ENCODE measurements at regions not wholly inside any gene's neighbourhood (a gene's known extent, or its start where the extent isn't known, plus 50 kb on each side); places are given as distances from the start of the nearest gene placed in this dataset.
"Not testable (repeated sequence)": the region's sequence is repeated elsewhere in the genome, so short reads cannot be mapped to it uniquely, and the experiment has no call there.

DNA sequence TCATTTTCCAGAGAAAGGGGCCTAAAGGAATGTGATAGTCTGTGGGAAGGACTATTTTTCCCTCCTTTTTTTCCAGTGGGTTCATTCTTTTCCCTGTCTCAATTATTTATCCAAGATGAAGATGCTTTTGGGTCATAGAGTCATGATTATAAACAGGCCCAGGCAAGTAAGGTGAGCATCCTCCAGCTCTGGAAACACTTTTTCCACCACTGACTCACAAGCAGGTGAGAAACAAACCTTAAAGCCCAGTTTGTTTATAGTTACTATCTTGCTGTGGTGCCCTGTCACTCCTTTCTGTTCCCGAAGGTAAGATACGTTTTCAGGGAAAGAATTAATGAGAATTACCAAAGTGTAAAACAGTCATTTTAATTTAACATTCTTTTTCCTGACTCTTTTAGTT is 107.7 kb upstream of the IFNG-AS1 start:
- H3K4me1 ChIP-seq (ENCODE audit: control insufficient read depth, insufficient read depth, low read length): peaks cover 12% of the 10 kb centered on the region; the same call in 1 of the 2 replicates
- H3K36me3 ChIP-seq (ENCODE audit: control insufficient read depth, insufficient read depth, low read length): no peaks in the 10 kb centered on the region
- no peak overlapping the region for H3K27ac ChIP-seq (ENCODE audit: low read depth, low read length)
- no peak overlapping the region for H3K9ac ChIP-seq (ENCODE audit: low read length)
- H3K9me3 ChIP-seq (ENCODE audit: control insufficient read depth, insufficient read depth, low read depth, low read length): no peaks in the 10 kb centered on the region
- no peaks in the 10 kb centered on the region for H3K27me3 ChIP-seq (ENCODE audit: control insufficient read depth, insufficient read depth, low read length)
- no peak overlapping the region for H3K4me3 ChIP-seq (ENCODE audit: low read depth, low read length)

- H3K9me3 ChIP-seq (ENCODE audit: control insufficient read depth, insufficient read depth, low read depth, low read length): no peaks in the 10 kb centered on the region
- no peaks in the 10 kb centered on the region for H3K36me3 ChIP-seq (ENCODE audit: control insufficient read depth, insufficient read depth, low read length)
- H3K27ac ChIP-seq (ENCODE audit: low read depth, low read length): no peak overlapping the region
- H3K4me1 ChIP-seq (ENCODE audit: control insufficient read depth, insufficient read depth, low read length): peaks cover 9% of the 10 kb centered on the region; the same call in 1 of the 2 replicates
- no peak overlapping the region for H3K9ac ChIP-seq (ENCODE audit: low read length)
- no peaks in the 10 kb centered on the region for H3K27me3 ChIP-seq (ENCODE audit: control insufficient read depth, insufficient read depth, low read length)
- H3K4me3 ChIP-seq (ENCODE audit: low read depth, low read length): no peak overlapping the region
Observed at GRCh38 chr12:67884596-67884995, 104.7 kb upstream of the IFNG-AS1 start.

DNA sequence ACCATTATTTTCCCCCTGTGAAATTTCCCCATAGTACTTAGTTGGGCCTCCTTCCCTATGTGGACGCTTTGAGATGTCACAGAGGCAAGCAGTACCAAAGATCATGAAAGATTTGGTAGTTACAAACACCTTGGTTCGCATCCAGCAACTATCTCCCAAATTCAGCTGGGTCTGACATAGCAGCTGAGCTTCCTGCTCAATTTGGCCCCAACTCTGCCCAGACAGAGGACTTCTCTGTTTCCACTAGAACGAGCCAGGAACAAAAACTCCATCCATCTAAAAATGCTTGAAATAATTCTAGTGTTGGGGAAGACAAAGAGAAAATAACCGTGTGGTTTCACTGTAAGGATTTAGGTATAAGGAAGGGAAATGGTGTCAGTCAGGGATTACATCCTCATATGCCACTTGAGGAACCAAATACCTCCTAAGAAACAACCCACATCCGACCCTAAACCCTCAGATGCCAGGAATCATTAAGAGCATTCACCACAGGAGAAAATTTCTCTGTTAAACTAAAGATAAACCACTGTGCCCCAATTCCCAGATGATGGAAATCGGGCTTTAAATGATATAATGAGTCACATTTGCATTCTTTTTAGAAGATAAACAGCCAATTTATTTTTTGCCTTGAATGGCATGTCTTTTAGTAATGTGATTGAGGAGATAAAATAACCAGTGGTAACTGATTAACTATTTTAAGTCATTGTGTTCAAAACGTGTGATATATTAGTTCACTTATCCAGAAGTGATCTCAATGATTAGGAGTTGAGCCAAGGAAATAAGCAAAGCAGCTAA is 103.7 kb upstream of the IFNG-AS1 start:
- H3K36me3 ChIP-seq (ENCODE audit: control insufficient read depth, insufficient read depth, low read length): no peaks in the 10 kb centered on the region
- H3K27ac ChIP-seq (ENCODE audit: low read depth, low read length): no peak overlapping the region
- H3K9me3 ChIP-seq (ENCODE audit: control insufficient read depth, insufficient read depth, low read depth, low read length): no peaks in the 10 kb centered on the region
- H3K4me1 ChIP-seq (ENCODE audit: control insufficient read depth, insufficient read depth, low read length): peaks cover 10% of the 10 kb centered on the region
- H3K4me3 ChIP-seq (ENCODE audit: low read depth, low read length): no peak overlapping the region
- H3K27me3 ChIP-seq (ENCODE audit: control insufficient read depth, insufficient read depth, low read length): no peaks in the 10 kb centered on the region
- no peak overlapping the region for H3K9ac ChIP-seq (ENCODE audit: low read length)

DNA sequence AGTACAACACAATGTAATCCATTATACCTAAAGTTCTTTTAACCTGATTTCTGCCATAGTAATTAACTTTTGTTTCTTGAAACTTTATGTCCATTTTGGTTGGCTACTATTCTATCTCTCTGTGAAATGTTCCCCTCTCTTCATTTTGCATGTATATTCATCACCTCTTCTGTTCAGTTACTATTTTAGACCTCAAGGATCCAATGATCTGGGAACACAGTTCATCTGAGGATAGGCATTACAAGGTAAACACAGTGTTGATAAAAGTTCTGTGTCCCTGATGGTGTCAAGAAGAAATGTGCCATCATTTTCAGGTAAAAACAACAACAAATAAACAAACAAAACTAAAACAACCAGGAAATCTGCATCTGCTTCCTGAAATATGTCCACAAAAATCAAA is 102.2 kb upstream of the IFNG-AS1 start:
- H3K27me3 ChIP-seq (ENCODE audit: control insufficient read depth, insufficient read depth, low read length): no peaks in the 10 kb centered on the region
- peaks cover 14% of the 10 kb centered on the region for H3K4me1 ChIP-seq (ENCODE audit: control insufficient read depth, insufficient read depth, low read length)
- no peak overlapping the region for H3K4me3 ChIP-seq (ENCODE audit: low read depth, low read length)
- H3K9me3 ChIP-seq (ENCODE audit: control insufficient read depth, insufficient read depth, low read depth, low read length): no peaks in the 10 kb centered on the region
- no peak overlapping the region for H3K27ac ChIP-seq (ENCODE audit: low read depth, low read length)
- H3K36me3 ChIP-seq (ENCODE audit: control insufficient read depth, insufficient read depth, low read length): no peaks in the 10 kb centered on the region
- H3K9ac ChIP-seq (ENCODE audit: low read length): no peak overlapping the region

GRCh38 chr12:67889931-67890330 is 99.3 kb upstream of the IFNG-AS1 start:
- Histone ChIP-seq H3K4me3 (ENCODE audit: low read depth, low read length) (no peak overlapping the region), H3K27ac (ENCODE audit: low read depth, low read length) (no peak overlapping the region), H3K36me3 (ENCODE audit: control insufficient read depth, insufficient read depth, low read length) (no peaks in the 10 kb centered on the region), H3K4me1 (ENCODE audit: control insufficient read depth, insufficient read depth, low read length) (peaks cover 5% of the 10 kb centered on the region; the same call in 1 of the 2 replicates), H3K27me3 (ENCODE audit: control insufficient read depth, insufficient read depth, low read length) (no peaks in the 10 kb centered on the region), H3K9me3 (ENCODE audit: control insufficient read depth, insufficient read depth, low read depth, low read length) (no peaks in the 10 kb centered on the region), H3K9ac (ENCODE audit: low read length) (no peak overlapping the region)

GRCh38 chr12:67890726-67891258 is 98.5 kb upstream of the IFNG-AS1 start:
- Histone ChIP-seq H3K4me3 (ENCODE audit: low read depth, low read length) (no peak overlapping the region), H3K27ac (ENCODE audit: low read depth, low read length) (no peak overlapping the region), H3K9me3 (ENCODE audit: control insufficient read depth, insufficient read depth, low read depth, low read length) (no peaks in the 10 kb centered on the region), H3K4me1 (ENCODE audit: control insufficient read depth, insufficient read depth, low read length) (peaks cover 5% of the 10 kb centered on the region; the same call in 1 of the 2 replicates), H3K36me3 (ENCODE audit: control insufficient read depth, insufficient read depth, low read length) (no peaks in the 10 kb centered on the region), H3K27me3 (ENCODE audit: control insufficient read depth, insufficient read depth, low read length) (no peaks in the 10 kb centered on the region), H3K9ac (ENCODE audit: low read length) (no peak overlapping the region)

DNA sequence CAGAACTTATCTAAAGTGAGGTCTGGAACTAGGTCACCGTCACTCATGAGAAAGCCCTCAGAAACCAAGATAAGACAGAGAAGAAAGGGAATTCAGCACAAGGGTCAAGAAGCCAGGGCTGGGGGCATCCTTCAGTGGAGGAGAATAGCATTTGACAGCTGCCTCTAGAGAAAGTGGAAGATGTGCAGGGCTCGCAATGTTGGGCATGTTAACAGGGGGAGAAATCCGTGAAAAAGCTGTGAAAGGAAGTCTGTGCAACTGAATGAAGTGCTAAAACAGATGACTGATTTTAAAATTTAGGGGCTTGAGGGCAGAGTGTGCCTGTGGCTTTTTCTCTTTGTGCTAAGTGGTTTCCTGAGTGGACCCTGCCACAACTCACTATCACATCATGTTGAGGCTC is 97.7 kb upstream of the IFNG-AS1 start:
- Histone ChIP-seq H3K4me1 (ENCODE audit: control insufficient read depth, insufficient read depth, low read length) (peaks cover 5% of the 10 kb centered on the region; the same call in 1 of the 2 replicates), H3K9ac (ENCODE audit: low read length) (no peak overlapping the region), H3K36me3 (ENCODE audit: control insufficient read depth, insufficient read depth, low read length) (no peaks in the 10 kb centered on the region), H3K27ac (ENCODE audit: low read depth, low read length) (no peak overlapping the region), H3K9me3 (ENCODE audit: control insufficient read depth, insufficient read depth, low read depth, low read length) (no peaks in the 10 kb centered on the region), H3K4me3 (ENCODE audit: low read depth, low read length) (no peak overlapping the region), H3K27me3 (ENCODE audit: control insufficient read depth, insufficient read depth, low read length) (no peaks in the 10 kb centered on the region)

GRCh38 chr12:67892259-67893021 is 96.8 kb upstream of the IFNG-AS1 start:
- Histone ChIP-seq H3K27me3 (ENCODE audit: control insufficient read depth, insufficient read depth, low read length) (no peaks in the 10 kb centered on the region), H3K4me1 (ENCODE audit: control insufficient read depth, insufficient read depth, low read length) (peaks cover 5% of the 10 kb centered on the region; the same call in 1 of the 2 replicates), H3K36me3 (ENCODE audit: control insufficient read depth, insufficient read depth, low read length) (no peaks in the 10 kb centered on the region), H3K27ac (ENCODE audit: low read depth, low read length) (no peak overlapping the region), H3K4me3 (ENCODE audit: low read depth, low read length) (no peak overlapping the region), H3K9me3 (ENCODE audit: control insufficient read depth, insufficient read depth, low read depth, low read length) (no peaks in the 10 kb centered on the region), H3K9ac (ENCODE audit: low read length) (no peak overlapping the region)

DNA sequence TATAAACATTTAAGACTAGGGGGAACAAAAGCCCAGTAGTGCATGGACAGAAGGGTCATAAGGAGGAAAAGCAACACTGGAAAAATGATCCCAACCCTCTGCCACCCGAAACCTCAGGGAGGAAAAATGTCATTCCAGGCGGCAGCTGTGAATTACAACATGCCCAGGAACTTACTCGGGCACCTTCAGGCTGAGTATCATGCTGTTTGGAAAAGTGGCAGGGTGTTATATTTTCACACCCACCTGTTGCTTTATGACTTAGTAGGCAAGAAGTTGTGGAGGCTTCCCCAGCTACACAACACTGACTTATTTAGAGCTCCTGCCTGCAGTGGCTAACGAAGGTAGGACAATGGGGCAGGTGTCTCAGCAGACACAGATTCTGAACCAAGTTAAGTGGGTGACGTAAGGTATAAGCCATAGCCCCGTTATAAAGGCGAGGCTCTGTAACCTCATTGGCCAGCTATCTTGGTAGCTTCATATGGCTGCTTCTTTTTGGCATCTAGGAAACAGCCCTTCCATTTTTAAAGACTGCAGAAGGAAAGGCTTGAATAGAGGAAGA is 96.1 kb upstream of the IFNG-AS1 start:
- H3K4me3 ChIP-seq (ENCODE audit: low read depth, low read length): no peak overlapping the region
- peaks cover 5% of the 10 kb centered on the region; the same call in 1 of the 2 replicates for H3K4me1 ChIP-seq (ENCODE audit: control insufficient read depth, insufficient read depth, low read length)
- H3K36me3 ChIP-seq (ENCODE audit: control insufficient read depth, insufficient read depth, low read length): no peaks in the 10 kb centered on the region
- no peaks in the 10 kb centered on the region for H3K27me3 ChIP-seq (ENCODE audit: control insufficient read depth, insufficient read depth, low read length)
- no peak overlapping the region for H3K9ac ChIP-seq (ENCODE audit: low read length)
- H3K9me3 ChIP-seq (ENCODE audit: control insufficient read depth, insufficient read depth, low read depth, low read length): no peaks in the 10 kb centered on the region
- no peak overlapping the region for H3K27ac ChIP-seq (ENCODE audit: low read depth, low read length)

GRCh38 chr12:67900418-67900817 is 88.8 kb upstream of the IFNG-AS1 start:
- not testable (repeated sequence) for H3K4me3 ChIP-seq (ENCODE audit: low read depth, low read length); H3K36me3 ChIP-seq (ENCODE audit: control insufficient read depth, insufficient read depth, low read length); H3K27me3 ChIP-seq (ENCODE audit: control insufficient read depth, insufficient read depth, low read length); H3K9me3 ChIP-seq (ENCODE audit: control insufficient read depth, insufficient read depth, low read depth, low read length); H3K9ac ChIP-seq (ENCODE audit: low read length); H3K4me1 ChIP-seq (ENCODE audit: control insufficient read depth, insufficient read depth, low read length); H3K27ac ChIP-seq (ENCODE audit: low read depth, low read length)

DNA sequence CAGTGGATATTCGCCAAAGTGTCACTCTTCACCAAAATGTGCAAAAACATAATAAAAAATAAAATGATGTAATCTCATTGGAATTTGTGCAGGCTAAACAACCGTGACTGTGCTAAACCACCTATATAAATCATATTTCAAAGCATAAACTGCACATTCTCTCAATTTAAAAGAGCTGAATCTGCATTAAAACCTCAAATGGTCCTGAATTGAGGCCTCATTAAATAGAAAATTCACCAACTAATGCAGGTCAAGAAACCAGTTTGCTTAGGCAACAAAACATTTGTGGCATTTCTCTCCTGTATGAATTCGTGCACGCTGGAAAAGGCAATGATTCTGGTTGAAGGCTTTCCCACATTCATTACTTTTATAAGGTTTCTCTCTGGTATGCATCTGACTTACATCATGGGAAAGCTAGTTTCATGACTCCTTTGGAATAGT is 80.1 kb upstream of the IFNG-AS1 start:
- Histone ChIP-seq H3K9me3 (ENCODE audit: control insufficient read depth, insufficient read depth, low read depth, low read length) (no peaks in the 10 kb centered on the region), H3K4me1 (ENCODE audit: control insufficient read depth, insufficient read depth, low read length) (no peaks in the 10 kb centered on the region), H3K9ac (ENCODE audit: low read length) (no peak overlapping the region), H3K36me3 (ENCODE audit: control insufficient read depth, insufficient read depth, low read length) (no peaks in the 10 kb centered on the region), H3K4me3 (ENCODE audit: low read depth, low read length) (no peak overlapping the region), H3K27ac (ENCODE audit: low read depth, low read length) (no peak overlapping the region), H3K27me3 (ENCODE audit: control insufficient read depth, insufficient read depth, low read length) (no peaks in the 10 kb centered on the region)

Measured in HUES6 (cell line).